AG04450 (cell line): ENCODE measurements at regions not wholly inside any gene's neighbourhood (a gene's known extent, or its start where the extent isn't known, plus 50 kb on each side); places are given as distances from the start of the nearest gene placed in this dataset.

Experiments used
- CTCF ChIA-PET: fragments of 300-600, 350-600 bp; formaldehyde crosslinking; extraction: SDS; loops from one replicate; lab custom pipeline; 2022; ENCODE audit warnings: antibody characterized with exemption, inconsistent platforms; lab: Charles Lee
- POLR2A ChIA-PET: fragments of 350-600 bp; formaldehyde crosslinking; extraction: SDS; loops from one replicate; lab custom pipeline; 2021; ENCODE audit warnings: antibody characterized with exemption, inconsistent platforms; lab: Yijun Ruan, JAX
- DNase-seq: peaks from one replicate; pipeline ENCODE4 v3.0.0-alpha.2; 2011; ENCODE audit warnings: low read depth, low spot score
- H3K27ac ChIP-seq: one replicate; pipeline ENCODE4 v1.5.1; 2012; ENCODE audit warnings: low read depth, low read length, control low read depth
- H3K27me3 ChIP-seq: one replicate; pipeline ENCODE4 v1.6.0; 2012; ENCODE audit warnings: low read length; ENCODE audit not compliant: control insufficient read depth, insufficient read depth
- H3K4me3 ChIP-seq: 2 replicates; pipeline ENCODE4 v1.5.1; 2011; ENCODE audit warnings: mild to moderate bottlenecking, low read depth, low read length, control low read depth
- H3K9me3 ChIP-seq: 2 replicates; pipeline ENCODE4 v1.5.1; 2012; ENCODE audit warnings: low read length; ENCODE audit not compliant: control insufficient read depth, insufficient read depth
- TF ChIP-seq, protein P1 (sequence below): IDR thresholded peaks from 2 replicates; pipeline ENCODE4 v1.5.1; 2011; ENCODE audit warnings: low read depth, low read length, control low read depth, inconsistent platforms

DNA sequence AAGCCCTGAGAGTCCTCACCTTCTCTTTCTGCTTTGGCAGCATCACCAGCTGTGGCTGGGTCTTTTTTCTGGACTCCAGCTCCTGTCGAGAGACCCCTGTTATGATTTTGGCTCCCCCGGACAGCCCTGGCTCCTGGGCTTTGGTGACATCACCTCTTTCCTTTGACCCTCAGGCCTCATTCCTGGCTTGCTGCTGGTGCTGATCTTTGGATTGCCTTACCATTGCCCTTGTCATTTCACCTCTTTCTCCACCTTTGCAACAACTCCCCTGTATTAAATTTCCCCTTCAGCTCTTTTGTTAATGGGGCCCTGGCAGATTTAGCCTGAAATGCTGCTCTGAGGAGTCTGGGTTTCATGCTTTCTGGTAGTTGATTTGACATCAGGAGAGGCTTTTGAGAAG lies 322.8 kb downstream of the ZSWIM6 start:
- no peak overlapping the region for H3K4me3 ChIP-seq
- H3K27ac ChIP-seq, result no peak overlapping the region
- no peaks in the 10 kb centered on the region for H3K9me3 ChIP-seq
- peaks cover 7% of the 10 kb centered on the region for H3K27me3 ChIP-seq
- CTCF ChIA-PET, result no interaction called here
- POLR2A ChIA-PET, result no interaction called here
- TF ChIP-seq, protein P1, sequence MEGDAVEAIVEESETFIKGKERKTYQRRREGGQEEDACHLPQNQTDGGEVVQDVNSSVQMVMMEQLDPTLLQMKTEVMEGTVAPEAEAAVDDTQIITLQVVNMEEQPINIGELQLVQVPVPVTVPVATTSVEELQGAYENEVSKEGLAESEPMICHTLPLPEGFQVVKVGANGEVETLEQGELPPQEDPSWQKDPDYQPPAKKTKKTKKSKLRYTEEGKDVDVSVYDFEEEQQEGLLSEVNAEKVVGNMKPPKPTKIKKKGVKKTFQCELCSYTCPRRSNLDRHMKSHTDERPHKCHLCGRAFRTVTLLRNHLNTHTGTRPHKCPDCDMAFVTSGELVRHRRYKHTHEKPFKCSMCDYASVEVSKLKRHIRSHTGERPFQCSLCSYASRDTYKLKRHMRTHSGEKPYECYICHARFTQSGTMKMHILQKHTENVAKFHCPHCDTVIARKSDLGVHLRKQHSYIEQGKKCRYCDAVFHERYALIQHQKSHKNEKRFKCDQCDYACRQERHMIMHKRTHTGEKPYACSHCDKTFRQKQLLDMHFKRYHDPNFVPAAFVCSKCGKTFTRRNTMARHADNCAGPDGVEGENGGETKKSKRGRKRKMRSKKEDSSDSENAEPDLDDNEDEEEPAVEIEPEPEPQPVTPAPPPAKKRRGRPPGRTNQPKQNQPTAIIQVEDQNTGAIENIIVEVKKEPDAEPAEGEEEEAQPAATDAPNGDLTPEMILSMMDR, result no peak
- no peak for DNase-seq

DNA sequence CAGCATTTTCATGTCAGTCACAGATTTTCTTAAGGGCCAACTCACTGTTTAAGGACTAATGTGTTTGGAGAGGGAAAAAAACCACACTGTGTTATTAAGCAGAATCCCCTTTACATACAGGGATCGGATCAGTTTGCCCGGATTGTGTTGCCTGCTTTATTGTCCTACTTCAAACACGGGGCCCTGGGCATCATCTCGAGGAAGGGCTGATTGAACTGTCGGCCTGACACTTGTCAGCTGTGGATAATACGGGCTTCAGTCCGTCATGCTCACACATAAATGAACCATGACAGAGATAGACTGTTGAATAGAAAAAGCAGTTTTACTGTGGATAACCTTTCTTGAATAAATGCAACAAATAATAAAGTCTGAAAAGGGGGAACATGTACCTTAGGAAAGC lies 325.0 kb downstream of the ZSWIM6 start:
- H3K27me3 ChIP-seq, result peaks cover 11% of the 10 kb centered on the region
- H3K4me3 ChIP-seq, result no peak overlapping the region
- H3K9me3 ChIP-seq, result no peaks in the 10 kb centered on the region; the same call in 1 of the 2 replicates
- ChIA-PET POLR2A (no interaction called here), CTCF (interaction anchor here (0.8 to 3.3 kb wide), 16 partner anchors 8 to 699 kb away, joined by 3 to 47 read pairs (median 4); no protein-coding TSS in a partner anchor)
- DNase-seq, result no peak
- no peak overlapping the region for H3K27ac ChIP-seq
- TF ChIP-seq, protein P1, result no peak

DNA sequence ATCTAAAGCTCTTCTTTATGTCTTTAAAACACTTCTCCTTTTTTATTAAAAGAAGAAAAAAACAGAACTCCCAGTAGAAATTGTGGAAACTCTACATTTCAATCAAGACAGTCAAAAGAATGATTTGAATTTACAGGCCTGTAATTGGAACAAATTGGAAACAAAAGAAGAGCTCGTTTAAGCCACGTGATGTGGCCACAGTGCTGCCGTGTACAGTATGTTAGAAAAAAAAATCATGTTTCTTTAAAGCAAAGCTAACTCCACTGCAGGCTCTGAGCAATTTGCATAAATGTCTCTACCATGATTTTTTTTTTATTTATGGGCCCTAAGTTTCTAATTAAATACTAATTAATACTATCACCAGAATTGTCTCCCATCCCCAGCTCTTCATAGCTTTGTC lies 325.6 kb downstream of the ZSWIM6 start:
- no peak overlapping the region for H3K27ac ChIP-seq
- TF ChIP-seq, protein P1, result no peak
- ChIA-PET CTCF (interaction anchor here (0.6 to 3.3 kb wide), 34 partner anchors 7 to 712 kb away, joined by 3 to 47 read pairs (median 4); partner anchors contain the start of genes ERCC8 and NDUFAF2), POLR2A (no interaction called here)
- DNase-seq, result no peak
- H3K9me3 ChIP-seq, result no peaks in the 10 kb centered on the region; the same call in 1 of the 2 replicates
- H3K27me3 ChIP-seq, result peaks cover 11% of the 10 kb centered on the region
- H3K4me3 ChIP-seq, result no peak overlapping the region

DNA sequence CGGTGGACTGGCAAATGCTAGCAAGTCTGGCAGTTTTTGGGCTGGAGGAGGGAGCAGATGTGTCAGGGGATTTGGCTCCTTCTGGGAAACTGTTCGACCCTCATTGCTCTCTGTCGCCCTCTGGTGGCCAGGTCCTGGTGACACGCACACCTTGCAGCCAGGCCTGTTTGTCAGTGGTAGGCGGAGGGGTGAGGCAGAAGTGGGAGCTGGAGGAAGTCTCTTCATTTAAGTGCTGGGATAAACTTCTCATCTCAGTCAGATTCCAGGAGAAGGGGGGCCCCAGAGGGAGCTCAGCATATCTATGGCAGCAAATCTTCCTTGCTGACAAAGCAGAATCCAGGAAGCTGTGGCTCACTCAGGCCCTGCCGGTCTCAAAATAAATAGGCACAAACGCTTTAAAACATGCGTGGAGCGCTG lies 326.5 kb downstream of the ZSWIM6 start:
- TF ChIP-seq, protein P1, result peak; percentile 94
- peaks cover 13% of the 10 kb centered on the region for H3K27me3 ChIP-seq
- H3K9me3 ChIP-seq, result no peaks in the 10 kb centered on the region; the same call in 1 of the 2 replicates
- ChIA-PET POLR2A (interaction anchor here (0.5 kb wide), 1 partner anchor 1017 kb away, joined by 4 read pairs; no protein-coding TSS in a partner anchor), CTCF (interaction anchor here (0.6 to 3.3 kb wide), 56 partner anchors 8 to 730 kb away, joined by 3 to 47 read pairs (median 4); partner anchors contain the start of genes ERCC8 and NDUFAF2)
- peak; percentile 38 for DNase-seq
- H3K4me3 ChIP-seq, result no peak overlapping the region
- H3K27ac ChIP-seq, result no peak overlapping the region

DNA sequence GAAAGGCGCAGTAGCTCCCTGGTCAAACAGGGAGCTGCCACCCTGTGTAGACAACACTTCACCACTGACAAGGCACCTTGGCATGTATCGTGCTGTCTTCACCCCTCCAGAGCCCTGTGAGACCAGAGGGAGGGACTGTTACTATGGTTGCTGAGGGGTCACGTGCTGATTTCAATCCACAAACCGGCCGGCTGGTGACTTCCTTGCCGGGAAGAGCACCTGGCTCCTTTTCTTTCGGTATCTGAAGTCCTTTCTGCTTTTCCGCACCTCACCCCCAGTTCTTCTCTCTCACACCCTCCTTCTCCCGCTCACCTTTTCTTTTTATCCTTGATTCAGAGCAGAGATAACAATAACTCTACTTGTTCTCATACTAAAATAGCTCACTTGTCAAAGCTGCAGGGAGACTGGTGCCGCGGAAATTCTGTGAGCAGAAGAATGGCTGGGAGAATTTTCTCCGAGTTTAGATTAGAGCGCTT lies 327.2 kb downstream of the ZSWIM6 start:
- ChIA-PET CTCF (interaction anchor here (0.5 to 3.3 kb wide), 54 partner anchors 8 to 851 kb away, joined by 3 to 47 read pairs (median 4); partner anchors contain the start of genes ERCC8 and NDUFAF2), POLR2A (interaction anchor here (0.5 kb wide), 1 partner anchor 1018 kb away, joined by 4 read pairs; no protein-coding TSS in a partner anchor)
- Histone ChIP-seq H3K27me3 (peaks cover 13% of the 10 kb centered on the region), H3K4me3 (no peak overlapping the region), H3K9me3 (no peaks in the 10 kb centered on the region; the same call in 1 of the 2 replicates), H3K27ac (no peak overlapping the region)
- TF ChIP-seq, protein P1, result no peak
- no peak for DNase-seq
